Activated naive CD8-positive, alpha-beta T cell treated with anti-CD3 and anti-CD28 coated beads, Interleukin-2, amount 50 U/mL, for 24 hours (primary cell): ENCODE measurements at regions not wholly inside any gene's neighbourhood (a gene's known extent, or its start where the extent isn't known, plus 50 kb on each side); places are given as distances from the start of the nearest gene placed in this dataset.
"Not testable (repeated sequence)": the region's sequence is repeated elsewhere in the genome, so short reads cannot be mapped to it uniquely, and the experiment has no call there.

Experiments
- ATAC-seq: fragments of 150-1000 bp; cut with Tn5 transposase; one replicate; pipeline ENCODE4 v1.10.0; 2021
- DNase-seq: peaks from one replicate; pipeline ENCODE4 v3.0.0; 2021
- H3K27ac Mint-ChIP-seq: one replicate; pipeline ENCODE4 v1.8.0; 2021; ENCODE audit warnings: mild to moderate bottlenecking, mixed read lengths
- H3K27me3 Mint-ChIP-seq: one replicate; pipeline ENCODE4 v1.8.0; 2021; ENCODE audit warnings: mixed read lengths
- H3K36me3 Mint-ChIP-seq: one replicate; pipeline ENCODE4 v1.8.0; 2021; ENCODE audit warnings: low read depth, mixed read lengths
- H3K4me1 Mint-ChIP-seq: one replicate; pipeline ENCODE4 v1.8.0; 2021; ENCODE audit warnings: mixed read lengths
- H3K4me3 Mint-ChIP-seq: one replicate; pipeline ENCODE4 v1.8.0; 2021; ENCODE audit warnings: mild to moderate bottlenecking, moderate library complexity, mixed read lengths
- H3K9me3 Mint-ChIP-seq: one replicate; pipeline ENCODE4 v1.8.0; 2021; ENCODE audit warnings: mixed read lengths

- H3K4me3 Mint-ChIP-seq, result no peak overlapping the region
- H3K27me3 Mint-ChIP-seq, result no peaks in the 10 kb centered on the region
- H3K27ac Mint-ChIP-seq, result no peak overlapping the region
- H3K9me3 Mint-ChIP-seq, result peaks cover 11% of the 10 kb centered on the region
- DNase-seq (no peak), ATAC-seq (no peak)
- H3K36me3 Mint-ChIP-seq, result no peaks in the 10 kb centered on the region
- H3K4me1 Mint-ChIP-seq, result no peaks in the 10 kb centered on the region
Measured at GRCh38 chr10:16232441-16232840, 204.4 kb upstream of the PTER start.

- Mint-ChIP-seq H3K4me1 (no peaks in the 10 kb centered on the region), H3K4me3 (no peak overlapping the region), H3K27me3 (no peaks in the 10 kb centered on the region), H3K27ac (no peak overlapping the region), H3K9me3 (no peaks in the 10 kb centered on the region), H3K36me3 (no peaks in the 10 kb centered on the region)
- ATAC-seq (no peak), DNase-seq (no peak)
Measured at GRCh38 chr10:16234916-16235315, 201.9 kb upstream of the PTER start.

- no peaks in the 10 kb centered on the region for H3K4me1 Mint-ChIP-seq
- no peak overlapping the region for H3K4me3 Mint-ChIP-seq
- H3K9me3 Mint-ChIP-seq, result no peaks in the 10 kb centered on the region
- no peaks in the 10 kb centered on the region for H3K36me3 Mint-ChIP-seq
- no peaks in the 10 kb centered on the region for H3K27me3 Mint-ChIP-seq
- no peak overlapping the region for H3K27ac Mint-ChIP-seq
- ATAC-seq (no peak), DNase-seq (no peak)
Measured at GRCh38 chr10:16242446-16242845, 194.4 kb upstream of the PTER start.

GRCh38 chr10:16242859-16243613, 193.8 kb upstream of the PTER start:
- Mint-ChIP-seq H3K4me1 (no peaks in the 10 kb centered on the region), H3K36me3 (no peaks in the 10 kb centered on the region), H3K9me3 (no peaks in the 10 kb centered on the region), H3K4me3 (no peak overlapping the region), H3K27me3 (no peaks in the 10 kb centered on the region), H3K27ac (no peak overlapping the region)
- ATAC-seq (no peak), DNase-seq (no peak)

GRCh38 chr10:16250136-16250535, 186.7 kb upstream of the PTER start:
- H3K4me3 Mint-ChIP-seq, H3K27me3 Mint-ChIP-seq, H3K36me3 Mint-ChIP-seq, DNase-seq, H3K4me1 Mint-ChIP-seq, ATAC-seq, H3K9me3 Mint-ChIP-seq, H3K27ac Mint-ChIP-seq: not testable (repeated sequence)

GRCh38 chr10:16256336-16256735, 180.5 kb upstream of the PTER start:
- peaks cover 14% of the 10 kb centered on the region for H3K9me3 Mint-ChIP-seq
- H3K27me3 Mint-ChIP-seq, result no peaks in the 10 kb centered on the region
- no peaks in the 10 kb centered on the region for H3K4me1 Mint-ChIP-seq
- H3K4me3 Mint-ChIP-seq, result no peak overlapping the region
- no peaks in the 10 kb centered on the region for H3K36me3 Mint-ChIP-seq
- H3K27ac Mint-ChIP-seq, result no peak overlapping the region
- no peak for DNase-seq
- no peak for ATAC-seq

GRCh38 chr10:16258291-16259040, 178.3 kb upstream of the PTER start:
- Mint-ChIP-seq H3K4me3 (no peak overlapping the region), H3K36me3 (no peaks in the 10 kb centered on the region), H3K27me3 (no peaks in the 10 kb centered on the region), H3K9me3 (peaks cover 12% of the 10 kb centered on the region), H3K27ac (no peak overlapping the region), H3K4me1 (no peaks in the 10 kb centered on the region)
- DNase-seq, result no peak
- no peak for ATAC-seq

GRCh38 chr10:16259726-16260125, 177.1 kb upstream of the PTER start:
- H3K4me3 Mint-ChIP-seq, result no peak overlapping the region
- H3K27ac Mint-ChIP-seq, result no peak overlapping the region
- no peaks in the 10 kb centered on the region for H3K27me3 Mint-ChIP-seq
- H3K36me3 Mint-ChIP-seq, result no peaks in the 10 kb centered on the region
- no peaks in the 10 kb centered on the region for H3K4me1 Mint-ChIP-seq
- DNase-seq (no peak), ATAC-seq (no peak)
- peaks cover 10% of the 10 kb centered on the region for H3K9me3 Mint-ChIP-seq

GRCh38 chr10:16260388-16260787, 176.4 kb upstream of the PTER start:
- ATAC-seq, result no peak
- Mint-ChIP-seq H3K36me3 (no peaks in the 10 kb centered on the region), H3K27ac (no peak overlapping the region), H3K4me1 (no peaks in the 10 kb centered on the region), H3K4me3 (no peak overlapping the region), H3K27me3 (no peaks in the 10 kb centered on the region), H3K9me3 (peaks cover 9% of the 10 kb centered on the region)
- no peak for DNase-seq

- no peaks in the 10 kb centered on the region for H3K36me3 Mint-ChIP-seq
- no peak overlapping the region for H3K27ac Mint-ChIP-seq
- DNase-seq, result no peak
- H3K4me1 Mint-ChIP-seq, result no peaks in the 10 kb centered on the region
- H3K9me3 Mint-ChIP-seq, result peaks cover 4% of the 10 kb centered on the region
- no peak for ATAC-seq
- no peak overlapping the region for H3K4me3 Mint-ChIP-seq
- no peaks in the 10 kb centered on the region for H3K27me3 Mint-ChIP-seq
Measured at GRCh38 chr10:16271571-16271970, 165.2 kb upstream of the PTER start.

GRCh38 chr10:16274911-16275310, 161.9 kb upstream of the PTER start:
- H3K4me3 Mint-ChIP-seq, result no peak overlapping the region
- ATAC-seq, result no peak
- no peaks in the 10 kb centered on the region for H3K4me1 Mint-ChIP-seq
- no peaks in the 10 kb centered on the region for H3K27me3 Mint-ChIP-seq
- peaks cover 4% of the 10 kb centered on the region for H3K9me3 Mint-ChIP-seq
- no peak overlapping the region for H3K27ac Mint-ChIP-seq
- DNase-seq, result no peak
- H3K36me3 Mint-ChIP-seq, result no peaks in the 10 kb centered on the region

GRCh38 chr10:16280595-16280994, 156.2 kb upstream of the PTER start:
- peaks cover 1% of the 10 kb centered on the region for H3K9me3 Mint-ChIP-seq
- DNase-seq, result no peak
- H3K4me1 Mint-ChIP-seq, result no peaks in the 10 kb centered on the region
- H3K27ac Mint-ChIP-seq, result no peak overlapping the region
- no peaks in the 10 kb centered on the region for H3K36me3 Mint-ChIP-seq
- no peak overlapping the region for H3K4me3 Mint-ChIP-seq
- ATAC-seq, result no peak
- no peaks in the 10 kb centered on the region for H3K27me3 Mint-ChIP-seq

GRCh38 chr10:16292366-16292765, 144.4 kb upstream of the PTER start:
- Mint-ChIP-seq H3K27me3 (peaks cover 2% of the 10 kb centered on the region), H3K4me3 (no peak overlapping the region), H3K27ac (no peak overlapping the region), H3K9me3 (no peaks in the 10 kb centered on the region), H3K36me3 (no peaks in the 10 kb centered on the region), H3K4me1 (no peaks in the 10 kb centered on the region)
- DNase-seq, result no peak
- ATAC-seq, result no peak

- Mint-ChIP-seq H3K27ac (no peak overlapping the region), H3K4me3 (no peak overlapping the region), H3K4me1 (no peaks in the 10 kb centered on the region), H3K9me3 (no peaks in the 10 kb centered on the region), H3K27me3 (peaks cover 2% of the 10 kb centered on the region), H3K36me3 (no peaks in the 10 kb centered on the region)
- no peak for ATAC-seq
- no peak for DNase-seq
Measured at GRCh38 chr10:16297069-16297468, 139.7 kb upstream of the PTER start.

- Mint-ChIP-seq H3K27me3 (peaks cover 2% of the 10 kb centered on the region), H3K36me3 (no peaks in the 10 kb centered on the region), H3K27ac (no peak overlapping the region), H3K4me3 (no peak overlapping the region), H3K4me1 (no peaks in the 10 kb centered on the region), H3K9me3 (no peaks in the 10 kb centered on the region)
- ATAC-seq, result no peak
- DNase-seq, result no peak
Measured at GRCh38 chr10:16297642-16298041, 139.2 kb upstream of the PTER start.
